GM19023 (cell line): ENCODE measurements at regions not wholly inside any gene's neighbourhood (a gene's known extent, or its start where the extent isn't known, plus 50 kb on each side); places are given as distances from the start of the nearest gene placed in this dataset.

Experiments
- ATAC-seq: cut with Tn5 transposase; IDR thresholded peaks from one replicate; pipeline ENCODE4 v1.9.1; 2021; ENCODE audit warnings: mild to moderate bottlenecking, moderate library complexity; ENCODE audit not compliant: unreplicated experiment

DNA sequence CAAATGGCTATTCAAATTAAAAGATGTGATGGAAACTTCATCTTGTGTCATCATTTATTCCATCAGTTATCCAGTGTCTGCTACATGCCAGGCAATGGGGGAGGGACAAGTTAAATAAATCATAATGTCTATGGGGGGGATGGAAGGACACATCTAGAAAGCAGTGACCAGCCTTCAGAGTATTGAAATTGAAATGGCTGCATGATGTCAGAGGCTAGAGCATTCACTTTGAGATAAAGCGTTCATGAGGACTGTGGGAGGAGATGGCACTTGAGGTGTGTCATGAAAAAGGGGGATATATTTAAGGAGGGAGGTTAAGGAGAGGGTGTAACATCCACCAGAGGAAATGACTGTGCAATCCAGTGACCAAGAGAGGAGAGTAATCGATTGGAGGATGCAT is 50.6 kb downstream of the SLIT2 start:
- ATAC-seq, result no peak

DNA sequence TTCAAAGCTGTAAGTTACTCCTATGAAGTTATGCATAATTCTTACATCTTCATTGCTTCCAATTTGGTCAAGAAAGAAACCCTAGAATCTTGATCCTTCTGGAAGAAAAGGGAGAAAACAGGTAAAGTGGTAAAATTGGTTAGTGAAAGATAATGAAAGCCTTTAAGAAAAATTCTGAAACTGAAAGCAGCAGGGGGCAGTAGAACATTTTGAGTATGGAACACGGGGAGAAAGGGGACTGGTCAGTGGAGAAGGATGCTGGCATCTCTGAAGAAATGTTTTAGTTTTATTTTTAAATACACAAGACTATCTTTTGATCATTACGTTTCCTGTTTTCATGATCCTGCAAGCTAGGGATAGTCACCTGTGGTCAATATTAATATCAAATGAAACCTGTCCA is 54.3 kb downstream of the SLIT2 start:
- no peak for ATAC-seq

GRCh38 chr4:20311856-20312255 is 60.2 kb downstream of the SLIT2 start:
- no peak for ATAC-seq

DNA sequence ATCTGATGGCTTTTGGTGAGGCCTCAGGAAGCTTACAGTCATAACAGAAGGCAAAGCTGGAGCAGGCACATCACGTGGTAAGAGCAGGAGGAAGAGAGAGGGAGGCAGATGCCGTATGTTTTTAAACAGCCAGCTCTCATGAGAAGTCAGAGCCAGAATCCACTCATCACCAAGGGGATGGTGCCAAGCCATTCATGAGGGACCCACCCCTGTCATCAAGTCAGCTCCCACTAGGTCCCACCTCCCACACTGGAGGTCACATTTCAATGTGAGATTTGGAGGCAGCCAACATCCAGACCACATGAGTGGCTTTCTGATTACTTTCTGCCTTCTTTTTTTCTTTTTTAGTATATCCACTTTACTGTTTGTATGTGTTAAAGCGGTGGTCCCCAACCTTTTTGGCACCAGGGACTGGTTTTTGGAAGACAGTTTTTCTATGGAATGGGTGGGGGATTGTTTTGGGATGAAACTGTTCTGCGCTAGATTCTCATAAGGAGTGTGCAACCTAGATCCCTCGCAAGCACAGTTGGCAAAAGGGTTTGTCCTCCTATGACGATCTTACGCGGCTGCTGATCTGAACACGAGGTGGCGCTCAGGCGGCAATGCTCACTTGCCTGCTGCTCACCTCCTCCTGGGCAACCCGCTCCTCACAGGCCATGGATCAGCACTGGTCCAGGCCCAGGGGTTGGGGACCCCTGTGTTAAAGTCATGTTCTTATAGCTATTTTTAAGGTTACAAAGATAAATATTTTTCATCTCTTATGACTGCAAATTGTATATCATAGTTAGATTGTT is 61.7 kb downstream of the SLIT2 start:
- peak; percentile 70 for ATAC-seq

DNA sequence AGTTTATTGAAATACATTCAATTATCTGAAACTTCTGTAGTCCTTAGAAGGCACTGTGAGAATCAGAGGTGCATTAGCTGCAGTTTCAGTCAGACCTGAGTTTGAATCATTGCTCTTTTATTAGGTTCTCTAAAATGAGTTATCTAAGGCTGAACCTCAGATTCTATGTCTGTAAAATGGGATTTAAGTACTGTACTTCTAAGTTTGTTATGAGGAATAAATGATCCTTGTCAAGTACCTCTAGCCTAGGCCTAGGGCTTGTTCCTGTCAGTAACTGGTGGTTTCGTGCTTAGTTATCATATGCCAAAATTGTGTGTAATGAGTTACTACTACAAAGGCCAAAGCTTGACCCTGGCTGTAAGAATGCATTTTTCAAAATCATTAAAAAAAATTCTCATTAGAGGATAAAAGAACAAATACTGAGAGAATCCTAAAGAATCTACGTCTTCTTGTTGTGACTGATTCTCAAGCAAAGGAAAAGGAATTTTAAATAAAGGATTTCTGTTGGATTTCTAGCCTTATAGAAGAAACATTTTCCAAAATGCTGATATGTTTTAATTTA is 65.8 kb downstream of the SLIT2 start:
- no peak for ATAC-seq

DNA sequence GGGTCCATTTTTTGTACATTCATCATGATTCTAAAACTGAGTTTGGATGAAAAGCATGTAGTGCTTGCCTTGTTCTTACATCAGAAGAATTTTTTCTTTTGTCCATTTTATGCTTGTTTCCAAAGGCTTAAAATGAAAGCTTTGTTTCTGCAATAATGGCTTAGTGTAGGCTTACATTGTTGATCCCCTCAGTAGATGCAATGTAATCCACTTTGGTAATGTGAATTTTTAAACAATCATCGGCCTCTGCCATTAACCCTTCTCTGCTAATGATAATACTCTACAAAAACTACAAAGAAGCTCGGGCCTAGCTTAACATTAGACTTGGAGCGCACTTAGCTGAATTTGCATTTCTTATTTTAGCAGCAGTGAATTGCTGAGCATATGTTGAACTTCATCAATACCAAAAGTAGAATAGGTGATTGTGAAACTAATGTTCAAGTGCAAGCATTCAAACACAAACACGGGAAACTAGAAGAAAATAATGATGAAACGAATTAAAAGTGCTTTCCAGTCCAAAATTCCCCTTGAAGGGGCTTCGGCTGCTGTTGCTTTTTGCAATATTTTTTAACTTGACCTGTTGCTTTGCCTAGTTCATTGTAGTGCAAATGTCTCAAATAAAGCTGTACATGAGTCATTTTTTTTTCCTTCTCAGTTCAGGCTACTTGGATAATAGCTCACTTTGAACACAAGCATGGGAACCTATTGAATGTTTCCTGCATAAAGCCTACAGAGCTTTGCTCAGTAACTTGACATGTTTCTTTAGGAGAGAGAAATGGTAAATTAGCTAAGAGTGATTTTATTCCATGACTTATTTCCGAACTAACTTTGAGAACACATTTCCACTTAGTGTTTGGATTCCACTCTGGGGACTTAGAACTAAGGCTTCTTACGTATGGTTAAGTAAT is 66.5 kb downstream of the SLIT2 start:
- ATAC-seq, result no peak

DNA sequence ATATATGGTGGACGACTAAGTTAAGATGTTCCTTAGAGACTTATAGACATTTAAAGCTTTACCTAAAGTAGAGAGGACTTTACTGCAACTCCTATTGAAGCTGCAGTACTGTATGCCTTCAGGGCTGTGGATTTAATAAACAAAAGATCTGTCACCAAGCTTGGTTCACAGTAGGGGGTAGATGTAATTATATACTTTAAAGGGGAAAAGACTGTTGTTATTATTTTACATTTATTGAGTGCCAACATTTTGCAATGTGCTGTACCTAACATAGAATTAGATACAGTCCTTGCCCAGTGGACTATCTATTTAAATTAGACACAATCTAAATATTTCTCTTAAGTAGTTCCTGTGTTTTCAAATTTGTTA is 67.2 kb downstream of the SLIT2 start:
- no peak for ATAC-seq

DNA sequence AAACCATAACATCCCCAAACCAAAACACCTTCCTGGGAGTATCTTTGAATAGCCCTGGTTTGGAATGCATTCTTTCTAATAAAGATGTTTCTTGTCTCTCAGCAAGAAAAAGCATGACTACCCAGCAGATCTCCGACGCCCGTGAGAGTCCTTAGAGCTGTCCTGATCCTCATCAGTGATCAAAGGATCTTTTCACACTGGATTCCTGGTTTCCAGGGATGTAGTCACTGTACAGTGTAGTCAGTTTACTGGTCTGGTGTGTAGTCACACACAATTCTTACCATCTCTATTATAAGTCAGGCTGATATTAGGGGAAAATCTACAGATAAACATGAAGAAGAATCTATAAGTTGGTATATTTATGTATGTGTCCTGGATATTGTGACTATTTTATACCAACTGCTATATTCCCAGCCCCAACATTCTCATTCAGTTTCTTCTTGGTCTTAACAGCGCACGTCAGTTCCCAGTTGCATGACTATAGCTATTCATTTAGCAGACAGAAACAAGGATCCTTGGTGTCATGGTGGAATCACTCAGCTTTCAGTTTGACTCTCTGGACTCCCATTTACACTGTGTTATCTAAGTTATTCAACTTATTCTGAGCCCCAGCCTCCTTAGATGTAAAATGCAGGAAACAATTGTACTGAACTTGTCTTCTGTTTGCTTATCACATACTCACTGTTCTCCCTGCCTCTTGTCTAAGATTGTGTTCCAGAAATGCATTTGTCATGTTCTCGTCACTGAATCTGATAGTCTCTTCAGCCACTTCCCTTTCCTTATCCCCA is 68.3 kb downstream of the SLIT2 start:
- ATAC-seq, result no peak

GRCh38 chr4:20323991-20324390 is 72.3 kb downstream of the SLIT2 start:
- ATAC-seq, result no peak

DNA sequence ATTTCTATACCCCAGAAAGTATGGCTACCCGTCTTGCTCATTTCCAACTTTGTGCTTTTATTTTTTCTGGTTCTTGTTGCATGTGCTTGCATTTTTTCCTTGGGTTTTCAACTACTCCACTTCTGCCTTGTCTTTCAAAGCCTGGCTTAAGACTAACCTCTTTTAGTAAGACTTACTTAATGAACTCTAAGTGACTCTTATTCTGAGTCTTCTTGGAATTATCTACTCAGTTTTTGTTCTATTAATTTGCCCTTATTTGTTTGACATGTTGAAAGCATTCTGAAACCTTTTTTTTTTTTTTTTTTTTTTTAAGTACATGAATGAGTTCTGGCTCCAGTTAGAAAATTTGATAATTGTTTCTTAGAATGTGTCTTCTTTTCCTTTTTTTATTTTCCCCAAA is 74.8 kb downstream of the SLIT2 start:
- ATAC-seq, result no peak

GRCh38 chr4:20326977-20327376 is 75.3 kb downstream of the SLIT2 start:
- no peak for ATAC-seq

DNA sequence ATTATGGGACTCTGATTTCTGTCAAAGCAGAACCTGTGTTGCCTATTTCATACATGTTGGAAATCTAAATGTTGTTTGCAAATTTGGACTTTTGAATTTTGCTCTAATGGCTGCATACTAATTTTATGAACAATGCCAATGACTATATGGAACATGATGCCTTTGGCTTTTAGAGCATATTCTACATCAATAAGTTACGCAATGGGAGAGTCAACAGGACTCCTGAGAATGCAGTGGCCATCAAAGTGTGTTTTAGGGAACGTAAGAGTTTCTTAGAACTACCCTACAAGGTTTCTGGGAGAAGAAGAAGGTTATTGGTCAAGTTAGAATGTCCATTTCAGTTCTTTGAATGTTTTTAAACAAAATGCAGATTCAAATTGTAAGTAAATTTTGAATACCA is 76.1 kb downstream of the SLIT2 start:
- ATAC-seq, result no peak

GRCh38 chr4:20331642-20332041 is 79.9 kb downstream of the SLIT2 start:
- no peak for ATAC-seq

GRCh38 chr4:20333141-20333715 is 81.5 kb downstream of the SLIT2 start:
- ATAC-seq, result no peak

DNA sequence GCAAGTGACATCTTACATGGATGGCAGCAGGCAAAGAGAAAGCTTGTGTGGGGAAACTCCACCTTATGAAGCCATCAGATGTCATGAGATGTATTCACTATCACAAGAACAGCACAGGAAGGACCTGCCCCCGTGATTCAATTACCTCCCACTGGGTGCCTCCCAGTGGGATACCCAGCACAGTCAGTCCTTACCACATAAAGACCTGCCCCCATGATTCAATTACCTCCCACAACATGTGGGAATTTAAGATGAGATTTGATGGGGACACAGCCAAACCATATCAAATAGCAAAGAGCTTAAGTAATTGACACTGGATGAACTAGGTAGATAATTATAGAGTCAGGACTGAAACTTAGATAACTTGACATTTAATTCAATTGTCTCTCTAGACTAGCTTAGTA is 85.6 kb downstream of the SLIT2 start:
- ATAC-seq, result no peak

GRCh38 chr4:20338841-20339240 is 87.1 kb downstream of the SLIT2 start:
- no peak for ATAC-seq

- ATAC-seq, result no peak
Measured at GRCh38 chr4:20341134-20341738, 89.5 kb downstream of the SLIT2 start.

- no peak for ATAC-seq
Measured at GRCh38 chr4:20347531-20347930, 95.8 kb downstream of the SLIT2 start.

DNA sequence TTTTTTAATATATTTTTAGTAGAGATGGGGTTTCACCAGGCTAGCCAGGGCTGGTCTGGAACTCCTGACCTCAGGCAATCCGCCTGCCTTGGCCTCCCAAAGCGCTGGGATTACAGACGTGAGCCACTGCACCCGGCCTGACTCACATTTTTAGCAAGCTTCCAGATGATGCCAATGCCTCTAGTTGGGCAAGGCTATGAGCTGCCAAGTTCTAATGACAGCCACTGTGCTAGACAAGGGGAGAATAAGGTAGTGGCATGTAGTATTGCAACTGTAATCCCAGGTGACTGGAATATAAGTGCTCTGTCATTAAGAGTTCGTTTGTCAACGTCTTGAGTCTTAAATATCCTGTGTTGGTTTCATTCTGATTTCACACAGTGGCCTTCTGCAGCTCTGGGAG is 96.7 kb downstream of the SLIT2 start:
- ATAC-seq, result no peak
